GM19043 (cell line): ENCODE measurements at regions not wholly inside any gene's neighbourhood (a gene's known extent, or its start where the extent isn't known, plus 50 kb on each side); places are given as distances from the start of the nearest gene placed in this dataset.

Experiments
- ATAC-seq: cut with Tn5 transposase; IDR thresholded peaks from one replicate; pipeline ENCODE4 v1.9.1; 2021; ENCODE audit warnings: low read depth; ENCODE audit not compliant: unreplicated experiment

GRCh38 chr20:48171626-48172356, 386.5 kb upstream of the SULF2 start:
- ATAC-seq = no peak

DNA sequence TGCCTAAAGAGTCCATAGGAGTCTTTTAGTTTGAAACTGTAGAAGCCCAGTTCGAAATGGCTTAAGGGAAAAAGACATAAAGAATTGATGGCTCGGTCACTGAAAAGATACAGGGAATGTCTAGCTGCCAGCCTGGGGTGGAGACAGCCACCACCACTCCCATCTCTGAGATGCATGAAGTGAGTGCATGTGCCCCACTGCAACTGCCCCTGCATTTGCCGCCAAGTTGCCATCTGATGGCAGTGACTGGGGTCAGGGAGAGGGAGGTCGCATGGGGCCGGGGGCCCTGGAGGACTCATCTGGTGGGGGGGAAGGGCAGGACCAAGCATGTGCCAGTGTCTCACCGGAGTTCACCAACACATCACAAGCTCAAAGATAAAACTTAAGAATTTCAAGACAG, 385.8 kb upstream of the SULF2 start:
- no peak for ATAC-seq

DNA sequence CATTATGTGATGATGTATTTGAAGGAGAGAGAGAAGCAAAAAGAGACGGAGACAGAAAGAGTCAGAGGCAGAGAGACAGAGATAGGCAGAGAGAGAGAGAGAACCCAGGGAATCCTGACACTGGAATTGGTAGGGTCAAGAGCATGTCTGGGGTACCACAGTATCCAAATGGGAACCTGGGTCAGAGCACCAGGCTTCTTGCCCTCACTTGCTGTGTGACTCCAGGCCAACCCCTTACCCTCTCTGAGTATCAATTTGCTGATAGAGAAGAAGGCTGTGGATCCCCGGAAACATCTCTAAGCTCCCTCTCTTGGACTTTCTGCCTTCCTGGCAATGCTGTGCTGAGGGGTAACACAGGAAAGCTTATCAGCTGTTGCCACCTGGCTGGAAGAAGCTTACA, 385.3 kb upstream of the SULF2 start:
- ATAC-seq = no peak

DNA sequence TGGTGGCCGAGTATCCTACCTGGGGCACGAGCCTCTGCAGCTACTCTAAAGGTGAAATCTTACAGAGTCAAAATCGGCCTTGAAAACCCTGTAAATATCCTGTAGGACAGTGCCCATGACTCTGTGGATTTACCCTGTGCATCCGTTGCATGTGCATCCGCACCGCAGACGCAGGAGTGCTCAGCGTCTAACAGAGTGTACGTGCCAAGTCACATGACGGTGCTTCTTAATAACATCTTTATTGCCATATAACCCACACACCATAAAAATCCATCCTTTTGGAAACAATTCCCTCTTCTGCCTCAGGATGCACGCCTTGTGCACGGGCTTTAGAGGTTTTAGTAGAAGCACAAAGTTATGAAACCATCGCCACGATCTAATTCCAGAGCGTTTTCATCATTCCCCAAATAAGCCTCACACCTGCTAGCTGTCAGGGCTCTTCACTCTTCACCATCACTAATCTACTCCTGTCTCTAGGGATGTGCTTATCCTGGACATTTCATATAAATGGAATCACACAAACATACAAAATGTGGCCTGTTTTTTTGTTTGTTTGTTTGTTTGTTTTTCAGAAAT, 384.5 kb upstream of the SULF2 start:
- ATAC-seq = no peak

- no peak for ATAC-seq
Measured at GRCh38 chr20:48166082-48166835, 381.0 kb upstream of the SULF2 start.

DNA sequence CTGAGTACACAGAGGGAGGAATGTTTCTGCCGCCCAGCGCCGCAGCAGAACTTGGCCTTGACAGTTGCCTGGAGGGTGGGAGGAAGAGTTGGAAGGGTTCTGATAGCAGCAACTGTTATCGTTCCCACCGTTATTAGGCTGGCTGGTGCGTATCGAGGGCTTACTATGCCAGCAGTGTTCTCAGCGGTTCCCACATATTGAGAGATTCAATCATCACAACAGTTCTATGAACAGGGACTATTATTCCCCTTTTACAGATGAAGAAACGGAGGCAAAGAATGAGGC, 380.1 kb upstream of the SULF2 start:
- ATAC-seq = no peak

GRCh38 chr20:48164566-48165400, 379.5 kb upstream of the SULF2 start:
- ATAC-seq = no peak

DNA sequence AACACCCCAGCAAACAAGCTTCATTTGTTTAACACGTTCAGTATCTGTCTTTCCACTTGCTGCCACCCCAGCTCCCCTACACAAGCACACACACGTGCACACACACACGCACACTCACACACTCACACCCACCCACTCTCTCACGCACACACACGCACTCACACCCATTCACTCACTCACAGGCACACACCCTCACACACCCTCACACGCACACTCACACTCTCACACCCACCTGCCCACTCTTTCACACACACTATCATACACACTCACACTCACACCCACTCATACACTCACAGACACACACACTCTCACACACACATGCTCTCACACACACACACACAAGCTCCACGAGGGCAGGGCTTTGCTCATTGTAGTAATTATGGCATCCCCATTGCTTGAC, 378.8 kb upstream of the SULF2 start:
- ATAC-seq = no peak

DNA sequence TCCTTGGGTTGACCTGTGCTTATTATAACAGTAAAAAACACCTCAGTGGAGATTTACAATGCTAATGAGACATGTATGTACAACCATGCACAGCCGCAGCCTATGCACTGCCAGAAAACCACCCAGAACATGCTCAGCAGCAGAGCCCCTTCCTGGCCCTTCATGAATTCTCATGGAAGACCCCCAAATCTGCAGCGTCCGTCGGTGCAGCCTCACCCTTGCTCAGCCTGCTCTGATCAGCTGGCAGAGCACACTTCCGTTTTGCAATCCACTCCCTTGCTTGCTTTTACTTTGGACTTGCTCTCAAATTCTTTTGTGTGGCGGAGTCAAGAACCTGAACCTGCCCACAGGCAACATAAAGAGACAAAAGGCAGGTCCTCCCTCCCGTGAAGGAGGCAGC, 378.2 kb upstream of the SULF2 start:
- no peak for ATAC-seq

DNA sequence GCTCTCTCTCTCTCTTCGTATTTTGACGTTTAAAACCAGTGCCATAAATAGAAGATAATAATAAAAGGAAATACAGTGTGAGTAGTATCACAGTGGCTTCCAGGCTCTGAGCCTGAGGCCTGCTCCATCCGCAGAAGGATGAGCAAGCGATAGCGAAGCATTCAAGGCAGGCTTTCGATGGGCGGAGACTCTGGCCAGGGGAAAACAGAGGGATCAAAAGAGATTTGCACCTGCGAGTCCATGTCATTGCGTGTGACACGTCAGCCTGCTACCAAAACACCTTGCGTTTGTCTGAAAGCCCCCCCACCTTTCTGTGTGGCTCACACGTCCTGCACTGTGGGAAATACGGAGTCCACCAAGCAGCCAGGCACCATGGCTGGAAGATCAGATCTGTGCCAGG, 377.3 kb upstream of the SULF2 start:
- no peak for ATAC-seq

- ATAC-seq = no peak
Measured at GRCh38 chr20:48159145-48160008, 374.1 kb upstream of the SULF2 start.

GRCh38 chr20:48158014-48158413, 372.7 kb upstream of the SULF2 start:
- ATAC-seq = no peak

GRCh38 chr20:48156951-48157700, 371.8 kb upstream of the SULF2 start:
- ATAC-seq = no peak

- ATAC-seq = no peak
Measured at GRCh38 chr20:48156521-48156920, 371.2 kb upstream of the SULF2 start.

DNA sequence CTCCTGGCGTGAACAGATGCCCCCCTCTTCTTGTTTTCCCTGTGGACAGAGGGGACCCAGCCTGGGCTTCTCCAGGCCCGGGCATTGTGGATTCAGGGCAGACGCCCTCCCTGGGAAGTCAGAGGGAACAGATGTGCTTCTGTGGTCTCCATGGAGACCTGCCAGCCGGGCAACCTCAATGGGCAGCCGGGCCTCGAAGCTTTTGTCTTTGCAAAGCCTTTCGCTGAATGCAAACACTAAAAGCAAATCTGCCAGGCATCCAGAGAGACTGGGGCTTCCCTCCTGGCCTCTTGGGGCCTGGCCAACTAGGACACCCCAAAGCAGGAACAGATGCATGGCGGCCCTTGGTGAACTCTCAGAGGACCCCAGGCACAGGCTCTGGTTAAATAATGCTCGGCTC, 370.0 kb upstream of the SULF2 start:
- no peak for ATAC-seq

DNA sequence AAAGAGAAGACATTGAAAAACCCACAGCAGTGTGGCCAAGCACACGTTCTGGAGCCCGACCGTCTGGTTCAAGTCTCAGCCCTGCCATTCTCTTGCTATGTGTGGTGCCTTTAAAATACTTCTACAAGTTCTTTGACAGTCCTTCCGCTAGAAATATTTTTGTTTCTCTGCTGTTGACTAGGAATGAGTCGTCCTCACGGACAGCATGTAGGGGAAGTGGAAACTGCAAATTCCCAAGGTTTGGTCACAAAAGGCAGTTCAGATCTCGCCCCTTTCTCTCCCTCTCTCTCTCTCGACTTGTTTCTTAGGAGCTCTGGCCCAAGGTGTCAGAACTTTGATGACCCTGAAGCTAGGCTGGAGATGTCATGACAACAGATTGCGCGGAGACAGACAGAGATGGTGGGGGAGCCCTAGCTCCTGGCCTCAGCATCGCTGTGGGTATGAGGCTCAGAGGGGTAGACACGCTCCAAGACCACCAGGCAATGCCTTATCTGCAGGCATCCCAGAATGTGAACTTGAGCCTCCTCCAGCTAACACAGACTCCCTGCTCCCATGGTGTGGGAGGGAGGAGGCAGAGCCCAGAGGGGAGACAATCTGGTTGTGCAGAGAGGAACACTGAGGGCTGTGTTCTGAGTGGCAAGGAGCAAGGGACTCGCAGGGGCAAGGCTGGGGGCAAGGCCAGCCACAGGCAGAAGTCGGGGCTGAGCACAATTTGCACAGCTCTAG, 368.9 kb upstream of the SULF2 start:
- ATAC-seq = no peak

DNA sequence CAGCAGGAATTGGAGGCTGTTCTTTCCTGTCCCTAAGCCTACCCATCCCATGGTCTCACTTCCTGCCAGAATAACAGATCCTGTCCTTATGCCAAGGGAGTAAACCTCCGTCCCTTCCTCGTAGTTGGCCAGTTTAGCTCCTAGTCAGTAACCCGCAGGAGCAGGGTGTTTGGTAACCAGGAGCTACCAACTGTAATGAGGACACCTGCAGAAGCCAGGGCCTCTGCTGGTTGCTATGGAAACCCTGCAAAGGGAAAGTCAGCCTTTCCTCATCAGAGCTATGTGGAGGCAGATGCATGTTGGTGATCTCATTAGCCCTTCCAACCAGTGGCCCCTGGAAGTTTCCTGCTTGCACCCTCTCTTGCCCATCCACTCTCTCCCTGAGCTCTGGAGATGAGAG, 368.2 kb upstream of the SULF2 start:
- ATAC-seq = no peak

DNA sequence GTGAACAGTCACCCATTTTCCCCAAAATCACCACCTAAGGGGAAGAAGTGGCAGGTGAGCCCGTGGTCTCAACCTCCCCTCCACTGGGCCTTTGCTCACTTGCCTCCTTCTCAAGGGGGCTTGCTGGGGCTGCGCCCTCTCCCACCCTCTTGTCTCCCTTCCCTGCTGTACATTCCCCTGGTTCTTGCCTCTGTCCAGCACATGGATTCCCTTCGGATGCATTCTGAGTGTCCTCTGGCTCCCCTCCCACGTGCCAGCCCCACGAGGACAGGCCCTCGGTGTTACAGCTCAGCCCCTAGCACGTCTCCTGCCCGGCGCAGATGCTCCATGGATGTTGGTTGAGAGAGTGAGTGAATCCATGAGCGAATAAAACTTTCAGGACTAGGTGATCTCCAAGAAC, 367.8 kb upstream of the SULF2 start:
- no peak for ATAC-seq

DNA sequence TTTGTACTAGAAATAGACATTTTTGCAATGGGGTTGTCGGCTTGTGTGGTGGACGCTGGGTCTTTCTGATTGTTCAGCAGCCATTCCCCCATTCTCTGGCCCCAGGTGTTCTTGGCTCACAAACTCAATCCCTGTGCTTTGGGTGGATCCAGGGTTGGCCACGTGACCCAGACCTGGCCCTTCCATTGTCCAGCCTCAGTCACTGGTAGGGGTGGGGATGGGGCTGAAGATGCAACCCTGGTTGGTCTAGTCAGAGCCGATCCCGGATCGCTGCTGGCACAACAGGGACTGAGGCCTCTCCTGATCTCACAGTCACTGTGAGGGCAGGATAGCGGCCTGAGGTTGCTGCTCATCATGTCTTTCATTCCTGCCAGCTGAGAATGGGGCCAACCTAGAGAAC, 365.3 kb upstream of the SULF2 start:
- no peak for ATAC-seq
